ENCODE measurements at regions not wholly inside any gene's neighbourhood (a gene's known extent, or its start where the extent isn't known, plus 50 kb on each side); places are given as distances from the start of the nearest gene placed in this dataset.

GRCh38 chr5:133709209-133709725 lies 96.9 kb upstream of the FSTL4 start:
- Mint-ChIP-seq H3K9me3 (no peaks in the 10 kb centered on the region), H3K27me3 (ENCODE audit: insufficient read depth) (peaks cover 9% of the 10 kb centered on the region), H3K4me3 (no peak overlapping the region), H3K27ac (no peak overlapping the region), H3K4me1 (ENCODE audit: low read depth) (no peaks in the 10 kb centered on the region), H3K36me3 (ENCODE audit: low read depth) (no peaks in the 10 kb centered on the region)
- TF ChIP-seq CTCF (IDR thresholded peaks at IDR 0.05): no peak
- DNase-seq: no peak

- no peak for DNase-seq
- H3K27me3 Mint-ChIP-seq (ENCODE audit: insufficient read depth): peaks cover 12% of the 10 kb centered on the region
These were observed 96.0 kb upstream of the FSTL4 start for GRCh38 chr5:133708331-133708850.

GRCh38 chr5:133707629-133708028 lies 95.3 kb upstream of the FSTL4 start:
- Mint-ChIP-seq H3K27ac (no peak overlapping the region), H3K4me1 (ENCODE audit: low read depth) (no peaks in the 10 kb centered on the region), H3K27me3 (ENCODE audit: insufficient read depth) (peaks cover 15% of the 10 kb centered on the region), H3K9me3 (no peaks in the 10 kb centered on the region), H3K4me3 (no peak overlapping the region), H3K36me3 (ENCODE audit: low read depth) (no peaks in the 10 kb centered on the region)
- TF ChIP-seq CTCF (IDR thresholded peaks at IDR 0.05): no peak
- DNase-seq: no peak

More at GRCh38 chr5:133708331-133708850, 96.0 kb upstream of the FSTL4 start:
- Mint-ChIP-seq H3K36me3 (ENCODE audit: low read depth) (no peaks in the 10 kb centered on the region), H3K9me3 (no peaks in the 10 kb centered on the region), H3K4me1 (ENCODE audit: low read depth) (no peaks in the 10 kb centered on the region), H3K4me3 (no peak overlapping the region), H3K27ac (no peak overlapping the region)
- no peak for TF ChIP-seq CTCF (IDR thresholded peaks at IDR 0.05)

- Mint-ChIP-seq H3K27ac (no peak overlapping the region), H3K4me3 (no peak overlapping the region), H3K36me3 (ENCODE audit: low read depth) (no peaks in the 10 kb centered on the region), H3K27me3 (ENCODE audit: insufficient read depth) (peaks cover 22% of the 10 kb centered on the region), H3K4me1 (ENCODE audit: low read depth) (no peaks in the 10 kb centered on the region), H3K9me3 (no peaks in the 10 kb centered on the region)
- DNase-seq: no peak
- no peak for TF ChIP-seq CTCF (IDR thresholded peaks at IDR 0.05)
These were observed 94.4 kb upstream of the FSTL4 start for GRCh38 chr5:133706506-133707430.

- no peak overlapping the region for H3K27ac Mint-ChIP-seq
- peaks cover 23% of the 10 kb centered on the region for H3K27me3 Mint-ChIP-seq (ENCODE audit: insufficient read depth)
- H3K36me3 Mint-ChIP-seq (ENCODE audit: low read depth): no peaks in the 10 kb centered on the region
- no peaks in the 10 kb centered on the region for H3K9me3 Mint-ChIP-seq
- TF ChIP-seq CTCF (IDR thresholded peaks at IDR 0.05): no peak
- DNase-seq: no peak
- no peaks in the 10 kb centered on the region for H3K4me1 Mint-ChIP-seq (ENCODE audit: low read depth)
- no peak overlapping the region for H3K4me3 Mint-ChIP-seq
These were observed 93.0 kb upstream of the FSTL4 start for GRCh38 chr5:133705331-133705730.
